HCT116 (cell line): ENCODE measurements at regions not wholly inside any gene's neighbourhood (a gene's known extent, or its start where the extent isn't known, plus 50 kb on each side); places are given as distances from the start of the nearest gene placed in this dataset.

Source experiments
- ATAC-seq: fragments of 200-7000 bp; cut with Tn5 transposase; 2 replicates; pipeline ENCODE4 v1.9.1; 2020; ENCODE audit warnings: mild to moderate bottlenecking, moderate library complexity
- BruUV-seq: library from RNA; stranded (reverse); fragments of 400-500 nt; replicated peaks from 2 replicates; lab custom pipeline; 2021; lab: Mats Ljungman, UMichigan
- CTCF ChIA-PET: fragments of 300-600 bp; sonication (Branson Sonifier 250); formaldehyde crosslinking; loops from one replicate; lab custom pipeline; 2021; ENCODE audit warnings: antibody characterized with exemption; lab: Charles Lee
- POLR2A ChIA-PET: fragments of 300-600, 350-600 bp; sonication (Branson Sonifier 250); formaldehyde crosslinking; loops from one replicate; lab custom pipeline; 2021; ENCODE audit warnings: antibody characterized with exemption; lab: Charles Lee
- RAD21 ChIA-PET, 2 experiments: fragments of 300-600 bp; sonication (Branson Sonifier 250); formaldehyde crosslinking; loops; one replicate each; lab custom pipeline; 2023; ENCODE audit warnings: low total read pairs in 2 of 2; ENCODE audit not compliant: uncharacterized antibody in 2 of 2, unreplicated experiment in 2 of 2, low non-redundant PET in 1 of 2; lab: Charles Lee
- DNase-seq: peaks from one replicate; pipeline ENCODE4 v3.0.0-alpha.2; 2010; ENCODE audit warnings: low read depth, low spot score
- H2AFZ ChIP-seq: fragments of 200-600 bp; shearing (Covaris generic), sonication (generic); 2 replicates; pipeline ENCODE4 v1.6.1; 2017; ENCODE audit warnings: low read depth, mixed run types, mixed read lengths, antibody characterized with exemption, low read length; ENCODE audit not compliant: poor library complexity, severe bottlenecking
- H3K27ac ChIP-seq: 2 replicates; pipeline ENCODE4 v1.5.1; 2012; ENCODE audit warnings: low read depth, low read length
- H3K27me3 ChIP-seq: fragments of 200-600 bp; sonication (generic); 2 replicates; pipeline ENCODE4 v1.6.1; 2016; ENCODE audit warnings: mixed run types, low read length, mixed read lengths; ENCODE audit not compliant: insufficient read depth
- H3K36me3 ChIP-seq, 2 experiments: fragments of 200-500 bp in 1 of 2; fragments of 200-600 bp in 1 of 2; sonication (Bioruptor generic) in 1 of 2; sonication (generic) in 1 of 2; 2 replicates each; pipeline versions ENCODE4 v1.5.1 to v1.6.1; 2014 to 2016; ENCODE audit warnings: low read length in 2 of 2, inconsistent platforms in 1 of 2, mixed read lengths in 1 of 2, mixed run types in 1 of 2; ENCODE audit not compliant: insufficient read depth in 2 of 2, control insufficient read depth in 1 of 2
- H3K4me1 ChIP-seq, 2 experiments: fragments of 200-600 bp in 1 of 2; sonication (generic) in 1 of 2; 2 replicates each; pipeline versions ENCODE4 v1.5.1 to v1.6.1; 2012 to 2017; ENCODE audit warnings: low read length in 2 of 2, inconsistent platforms in 1 of 2, mild to moderate bottlenecking in 1 of 2, mixed read lengths in 1 of 2, mixed run types in 1 of 2, moderate library complexity in 1 of 2; ENCODE audit not compliant: insufficient read depth in 2 of 2, control insufficient read depth in 1 of 2
- H3K4me2 ChIP-seq: fragments of 200-600 bp; sonication (generic); 2 replicates; pipeline ENCODE4 v1.6.1; 2017; ENCODE audit warnings: mixed run types, low read length, mixed read lengths
- H3K4me3 ChIP-seq, 2 experiments: fragments of 200-600 bp in 1 of 2; sonication (generic) in 1 of 2; replicated peaks in 1 of 2; 2 replicates each; pipeline ENCODE4 v1.5.1; 2011 to 2016; ENCODE audit warnings: low read length in 2 of 2, control low read depth in 1 of 2, low read depth in 1 of 2, mild to moderate bottlenecking in 1 of 2, mixed read lengths in 1 of 2, mixed run types in 1 of 2
- H3K79me2 ChIP-seq: fragments of 200-600 bp; sonication (generic); 2 replicates; pipeline ENCODE4 v1.6.1; 2017; ENCODE audit warnings: mild to moderate bottlenecking, mixed run types, low read length, moderate library complexity, mixed read lengths; ENCODE audit not compliant: insufficient read depth
- H3K9ac ChIP-seq: fragments of 200-600 bp; sonication (generic); 2 replicates; pipeline ENCODE4 v1.6.1; 2016; ENCODE audit warnings: low read length, mixed read lengths
- H3K9me2 ChIP-seq: fragments of 200-600 bp; sonication (generic), shearing (Covaris generic); 2 replicates; pipeline ENCODE4 v1.6.1; 2017; ENCODE audit warnings: mixed run types, mild to moderate bottlenecking, moderate library complexity; ENCODE audit not compliant: insufficient read depth
- H3K9me3 ChIP-seq, 2 experiments: fragments of 200-500 bp in 1 of 2; fragments of 200-600 bp in 1 of 2; sonication (Bioruptor generic) in 1 of 2; sonication (generic) in 1 of 2; 2 replicates each; pipeline ENCODE4 v1.6.1; 2014 to 2017; ENCODE audit warnings: low read length in 2 of 2, mixed read lengths in 2 of 2, inconsistent platforms in 1 of 2, low read depth in 1 of 2, mild to moderate bottlenecking in 1 of 2, mixed run types in 1 of 2, moderate library complexity in 1 of 2; ENCODE audit not compliant: control insufficient read depth in 1 of 2, insufficient read depth in 1 of 2
- H4K20me1 ChIP-seq: fragments of 200-600 bp; sonication (generic), shearing (Covaris generic); 2 replicates; pipeline ENCODE4 v1.6.1; 2017; ENCODE audit warnings: mixed run types, mild to moderate bottlenecking, moderate library complexity; ENCODE audit not compliant: insufficient read depth
- ATF3 ChIP-seq: IDR thresholded peaks from 2 replicates; pipeline ENCODE4 v1.6.1; 2012
- CBX3 ChIP-seq: IDR thresholded peaks from 2 replicates; pipeline ENCODE4 v1.6.1; 2012; ENCODE audit warnings: low read depth
- CEBPB ChIP-seq: IDR thresholded peaks from 2 replicates; pipeline ENCODE4 v1.6.1; 2012; ENCODE audit warnings: low read depth
- CTCF ChIP-seq, 3 experiments: fragments of 200-600 bp in 1 of 3; sonication (generic) in 1 of 3; IDR thresholded peaks in 2 of 3; conservative IDR thresholded peaks in 1 of 3; 2 replicates each; pipeline ENCODE4 v1.5.1; 2012 to 2017; ENCODE audit warnings: low read depth in 2 of 3, low read length in 2 of 3, antibody characterized with exemption in 1 of 3, borderline replicate concordance in 1 of 3, control low read depth in 1 of 3, mild to moderate bottlenecking in 1 of 3, mixed read lengths in 1 of 3, mixed run types in 1 of 3, moderate library complexity in 1 of 3; ENCODE audit not compliant: insufficient read depth in 1 of 3
- EGR1 ChIP-seq: IDR thresholded peaks from 2 replicates; pipeline ENCODE4 v1.6.1; 2012; ENCODE audit warnings: low read depth
- ELF1 ChIP-seq: IDR thresholded peaks from 2 replicates; pipeline ENCODE4 v1.6.1; 2012; ENCODE audit warnings: low read depth, borderline replicate concordance
- JUND ChIP-seq: IDR thresholded peaks from 2 replicates; pipeline ENCODE4 v1.6.1; 2012
- REST ChIP-seq: IDR thresholded peaks from 2 replicates; pipeline ENCODE4 v1.6.1; 2012; ENCODE audit warnings: low read depth
- SIN3A ChIP-seq: IDR thresholded peaks from 2 replicates; pipeline ENCODE4 v1.6.1; 2012; ENCODE audit warnings: low read depth
- SP1 ChIP-seq: IDR thresholded peaks from 2 replicates; pipeline ENCODE4 v1.6.1; 2012; ENCODE audit warnings: low read depth
- SRF ChIP-seq: IDR thresholded peaks from 2 replicates; pipeline ENCODE4 v1.6.1; 2012; ENCODE audit warnings: low read depth
- YY1 ChIP-seq: IDR thresholded peaks from 2 replicates; pipeline ENCODE4 v1.6.1; 2011; ENCODE audit warnings: low read length, low read depth, moderate library complexity, mild to moderate bottlenecking; ENCODE audit not compliant: insufficient replicate concordance; ENCODE audit errors: extremely low read depth
- ZBTB33 ChIP-seq: IDR thresholded peaks from 2 replicates; pipeline ENCODE4 v1.6.1; 2011; ENCODE audit warnings: mild to moderate bottlenecking, low read length, moderate library complexity; ENCODE audit not compliant: insufficient replicate concordance; ENCODE audit errors: extremely low read depth
- ZFX ChIP-seq: fragments of 450-650 bp; IDR thresholded peaks from 2 replicates; pipeline ENCODE4 v1.6.1; 2017
- ZNF274 ChIP-seq: fragments of 200-500 bp; sonication (Bioruptor generic); IDR thresholded peaks from 2 replicates; pipeline ENCODE4 v1.6.1; 2014; ENCODE audit warnings: mild to moderate bottlenecking, low read depth, low read length, inconsistent platforms
- intact Hi-C: fragments of 100-400 bp; cut with micrococcal nuclease; formaldehyde crosslinking; loops from 2 replicates; pipeline ENCODE4 v1.10.0; 2022

- no peak for ATAC-seq
- Histone ChIP-seq H3K27me3 (no peaks in the 10 kb centered on the region; the same call in 1 of the 2 replicates), H3K4me3 (no peak overlapping the region), H3K36me3 (no peaks in the 10 kb centered on the region), H3K4me1 (no peaks in the 10 kb centered on the region), H3K9ac (no peak overlapping the region), H3K4me2 (no peak overlapping the region)
- intact Hi-C loops = no loop called here
- ChIA-PET RAD21 (no interaction called here), POLR2A (no interaction called here)
- BruUV-seq = no TSS peak
- TF ChIP-seq ZNF274 (no peak), SP1 (no peak), ZFX (no peak), CTCF (IDR thresholded peaks at IDR 0.05 in 2 of 3, conservative IDR thresholded peaks at IDR 0.05 in 1 of 3; ENCODE audit: borderline replicate concordance in 1 of 3, insufficient read depth in 1 of 3, low read depth in 2 of 3, low read length in 2 of 3) (no peak), SIN3A (no peak), CEBPB (no peak), EGR1 (no peak), ELF1 (no peak), CBX3 (no peak), SRF (no peak), YY1 (no peak), ATF3 (no peak), ZBTB33 (no peak), JUND (no peak), REST (no peak)
- TF ChIP-seq, all 23 proteins: peak for 0
- Histone ChIP-seq H3K9me3 (no peaks in the 10 kb centered on the region), H4K20me1 (no peaks in the 10 kb centered on the region), H3K79me2 (no peaks in the 10 kb centered on the region), H3K9me2 (no peaks in the 10 kb centered on the region), H2AFZ (no peak overlapping the region), H3K27ac (no peak overlapping the region)
- CTCF ChIA-PET = no interaction called here
- no peak for DNase-seq
Observed at GRCh38 chr4:36870121-36870520, 374.4 kb upstream of the NWD2 start.
